Rectal smooth muscle tissue (tissue), 1 donor: ENCODE measurements at regions not wholly inside any gene's neighbourhood (a gene's known extent, or its start where the extent isn't known, plus 50 kb on each side); places are given as distances from the start of the nearest gene placed in this dataset.

ENCODE experiments used
- H3K27ac ChIP-seq: one replicate; pipeline ENCODE4 v1.7.0; 2013; ENCODE audit warnings: low read depth, low read length, inconsistent platforms
- H3K27me3 ChIP-seq: one replicate; pipeline ENCODE4 v1.7.0; 2013; ENCODE audit warnings: low read length; ENCODE audit not compliant: control insufficient read depth, insufficient read depth
- H3K36me3 ChIP-seq: one replicate; pipeline ENCODE4 v1.7.0; 2013; ENCODE audit warnings: low read length; ENCODE audit not compliant: control insufficient read depth, insufficient read depth
- H3K4me1 ChIP-seq: one replicate; pipeline ENCODE4 v1.7.0; 2013; ENCODE audit warnings: low read length; ENCODE audit not compliant: control insufficient read depth, insufficient read depth
- H3K4me3 ChIP-seq: one replicate; pipeline ENCODE4 v1.7.0; 2013; ENCODE audit warnings: low read length
- H3K9ac ChIP-seq: one replicate; pipeline ENCODE4 v1.7.0; 2013; ENCODE audit warnings: low read length

DNA sequence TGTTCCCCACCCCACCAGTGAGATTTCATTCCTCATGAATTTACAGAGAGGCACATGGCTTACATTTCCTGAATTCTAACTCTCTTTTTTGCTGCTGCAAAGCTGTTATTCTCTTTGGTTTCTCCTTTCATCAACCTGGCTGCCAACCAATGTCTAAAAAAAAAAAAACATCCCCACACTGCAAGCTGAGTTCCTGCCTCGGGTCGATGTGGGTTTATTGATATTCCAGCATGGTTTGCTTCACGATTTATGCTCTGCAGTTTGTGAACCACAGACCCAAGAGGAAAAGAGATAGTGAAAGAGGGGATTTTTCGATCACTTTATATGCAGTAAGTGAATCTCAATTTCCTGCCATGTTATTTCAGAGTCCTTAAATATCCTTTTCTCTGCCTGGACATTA, 363.6 kb downstream of the LPIN1 start:
- H3K36me3 ChIP-seq = no peaks in the 10 kb centered on the region
- no peak overlapping the region for H3K9ac ChIP-seq
- peaks cover 2% of the 10 kb centered on the region for H3K4me1 ChIP-seq
- H3K27me3 ChIP-seq = no peaks in the 10 kb centered on the region
- H3K27ac ChIP-seq = no peak overlapping the region
- H3K4me3 ChIP-seq = no peak overlapping the region

GRCh38 chr2:12110481-12110880, 364.0 kb downstream of the LPIN1 start:
- H3K4me3 ChIP-seq = no peak overlapping the region
- H3K36me3 ChIP-seq = no peaks in the 10 kb centered on the region
- H3K4me1 ChIP-seq = peaks cover 2% of the 10 kb centered on the region
- no peaks in the 10 kb centered on the region for H3K27me3 ChIP-seq
- no peak overlapping the region for H3K9ac ChIP-seq
- H3K27ac ChIP-seq = no peak overlapping the region

DNA sequence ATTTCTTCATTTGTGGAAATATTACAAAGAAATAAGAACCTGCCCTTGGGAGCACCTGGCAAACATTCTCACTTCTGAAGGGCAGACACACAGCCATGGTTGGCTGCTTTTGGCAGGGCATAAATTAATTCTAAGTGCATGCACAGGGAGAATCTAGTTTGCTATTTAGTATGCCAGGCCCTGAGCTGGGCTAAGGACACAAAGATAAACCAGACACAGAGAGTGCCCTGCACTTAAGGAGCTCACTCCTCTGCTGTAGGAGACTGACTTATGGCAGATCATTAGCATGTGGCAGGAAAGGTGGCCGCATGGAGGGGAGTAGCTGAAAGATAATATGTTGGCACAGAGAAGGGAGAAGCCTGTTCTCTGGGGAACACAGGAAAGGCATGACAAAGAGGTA, 367.0 kb downstream of the LPIN1 start:
- Histone ChIP-seq H3K9ac (no peak overlapping the region), H3K4me3 (no peak overlapping the region), H3K36me3 (no peaks in the 10 kb centered on the region), H3K4me1 (peaks cover under 1% of the 10 kb centered on the region), H3K27ac (no peak overlapping the region), H3K27me3 (no peaks in the 10 kb centered on the region)

DNA sequence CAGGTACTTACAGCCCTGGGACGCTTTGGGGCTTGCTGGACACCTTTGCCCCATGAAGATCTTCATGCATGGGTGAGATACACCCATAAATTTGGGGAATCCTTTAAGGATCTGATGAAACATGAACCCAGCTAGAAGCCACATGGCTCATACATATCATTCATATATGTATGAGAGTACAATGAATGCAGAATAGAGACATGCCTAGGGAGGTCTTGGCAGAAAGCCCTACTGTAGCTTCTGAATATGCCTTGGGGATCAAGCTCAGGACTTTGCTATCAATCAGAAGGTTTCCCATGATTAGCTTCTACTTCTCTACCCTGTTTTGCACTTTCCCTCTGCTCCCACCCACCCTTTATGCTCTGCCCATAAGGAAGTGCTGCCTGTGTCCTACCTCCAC, 368.4 kb downstream of the LPIN1 start:
- no peak overlapping the region for H3K4me3 ChIP-seq
- H3K4me1 ChIP-seq = no peaks in the 10 kb centered on the region
- no peaks in the 10 kb centered on the region for H3K36me3 ChIP-seq
- no peak overlapping the region for H3K9ac ChIP-seq
- no peak overlapping the region for H3K27ac ChIP-seq
- no peaks in the 10 kb centered on the region for H3K27me3 ChIP-seq

DNA sequence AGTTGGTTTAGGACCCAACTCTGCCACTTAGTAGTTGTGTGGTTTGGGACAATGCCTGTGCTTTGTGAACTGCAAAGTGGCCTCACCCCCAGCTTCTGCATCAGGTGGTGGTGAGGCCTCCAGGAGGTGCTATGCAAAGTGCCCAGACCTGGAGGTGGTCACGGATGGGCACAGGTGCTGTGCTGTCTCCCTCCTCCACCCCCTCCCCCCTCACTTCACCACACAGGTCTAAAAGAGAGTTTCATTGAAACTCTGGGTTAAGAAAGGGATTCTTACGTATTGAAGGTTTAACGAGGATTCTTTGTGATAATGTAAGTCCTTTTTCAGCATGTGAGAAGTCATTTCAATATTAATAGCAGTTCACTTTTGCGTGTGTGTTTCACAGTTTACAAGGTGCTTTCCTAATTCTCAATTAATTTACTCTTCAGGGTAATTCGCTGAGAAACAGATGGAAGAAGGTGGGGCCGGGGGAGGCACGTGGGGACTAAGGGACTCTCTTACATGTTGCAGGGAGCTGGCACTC, 369.9 kb downstream of the LPIN1 start:
- H3K27me3 ChIP-seq = no peaks in the 10 kb centered on the region
- no peaks in the 10 kb centered on the region for H3K4me1 ChIP-seq
- no peaks in the 10 kb centered on the region for H3K36me3 ChIP-seq
- H3K9ac ChIP-seq = no peak overlapping the region
- no peak overlapping the region for H3K27ac ChIP-seq
- H3K4me3 ChIP-seq = no peak overlapping the region

DNA sequence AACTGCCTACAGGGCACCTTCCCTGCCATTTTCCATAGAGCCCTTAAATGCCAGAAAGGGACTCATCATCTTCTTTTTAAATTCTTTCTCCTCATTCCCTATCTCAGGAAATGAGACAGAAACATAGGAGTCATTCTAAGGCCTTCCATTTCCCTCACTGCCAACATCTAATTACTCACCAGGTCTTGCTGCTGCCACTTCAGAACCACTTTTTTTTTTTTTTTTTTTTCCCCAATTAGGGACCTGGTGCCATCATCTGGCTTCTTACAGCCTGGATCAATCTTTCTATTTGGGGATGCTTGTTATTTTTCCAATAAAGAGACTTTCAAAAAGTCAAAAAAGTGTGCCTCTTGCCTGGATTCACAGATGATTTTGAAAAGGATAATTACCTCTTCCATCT, 373.4 kb downstream of the LPIN1 start:
- no peaks in the 10 kb centered on the region for H3K27me3 ChIP-seq
- H3K36me3 ChIP-seq = no peaks in the 10 kb centered on the region
- H3K4me1 ChIP-seq = no peaks in the 10 kb centered on the region
- H3K4me3 ChIP-seq = no peak overlapping the region
- no peak overlapping the region for H3K9ac ChIP-seq
- no peak overlapping the region for H3K27ac ChIP-seq

GRCh38 chr2:12120281-12121150, 374.1 kb downstream of the LPIN1 start:
- Histone ChIP-seq H3K9ac (no peak overlapping the region), H3K36me3 (no peaks in the 10 kb centered on the region), H3K4me1 (no peaks in the 10 kb centered on the region), H3K4me3 (no peak overlapping the region), H3K27me3 (no peaks in the 10 kb centered on the region), H3K27ac (no peak overlapping the region)

DNA sequence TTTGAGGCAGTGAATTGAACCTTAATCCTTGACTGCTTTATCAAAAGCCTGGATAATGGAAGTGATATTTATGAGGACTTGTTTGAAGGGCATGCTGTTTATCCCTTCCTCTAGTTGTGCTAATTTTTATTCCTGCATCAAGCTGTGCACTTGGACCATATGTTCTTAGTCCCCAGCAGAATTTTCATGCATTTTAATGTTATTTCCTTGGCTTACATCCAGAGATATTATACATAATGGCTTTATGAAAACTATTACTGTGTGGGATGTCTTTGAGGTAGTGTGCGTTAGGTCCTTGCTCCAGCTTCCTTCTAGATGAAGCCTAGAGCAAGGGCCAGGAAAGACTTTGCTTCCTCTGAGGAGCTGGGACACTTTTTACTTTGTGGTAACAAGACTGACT, 378.4 kb downstream of the LPIN1 start:
- no peak overlapping the region for H3K27ac ChIP-seq
- H3K36me3 ChIP-seq = no peaks in the 10 kb centered on the region
- no peak overlapping the region for H3K9ac ChIP-seq
- H3K27me3 ChIP-seq = no peaks in the 10 kb centered on the region
- H3K4me3 ChIP-seq = no peak overlapping the region
- H3K4me1 ChIP-seq = no peaks in the 10 kb centered on the region

DNA sequence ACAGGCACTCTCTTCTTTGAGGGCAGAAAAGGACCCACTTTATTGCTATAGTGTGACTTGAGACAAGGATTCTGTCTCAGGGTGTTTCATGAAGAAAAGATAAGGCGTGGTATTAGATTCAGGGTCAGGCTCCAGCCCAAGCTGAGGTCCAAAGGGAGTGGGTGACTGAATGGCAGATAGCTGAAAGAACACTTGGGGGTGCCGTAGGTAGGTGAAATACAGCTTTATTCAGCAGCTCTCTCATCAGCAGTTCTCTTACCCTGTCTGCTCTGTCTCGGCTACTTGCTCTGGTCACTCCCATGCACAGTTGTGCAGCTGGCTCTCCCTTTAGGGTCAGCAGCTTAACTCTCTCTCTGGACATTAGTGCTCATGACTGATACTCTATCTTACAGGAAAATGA, 379.9 kb downstream of the LPIN1 start:
- no peaks in the 10 kb centered on the region for H3K27me3 ChIP-seq
- H3K4me1 ChIP-seq = no peaks in the 10 kb centered on the region
- H3K27ac ChIP-seq = no peak overlapping the region
- H3K36me3 ChIP-seq = no peaks in the 10 kb centered on the region
- no peak overlapping the region for H3K9ac ChIP-seq
- H3K4me3 ChIP-seq = no peak overlapping the region

DNA sequence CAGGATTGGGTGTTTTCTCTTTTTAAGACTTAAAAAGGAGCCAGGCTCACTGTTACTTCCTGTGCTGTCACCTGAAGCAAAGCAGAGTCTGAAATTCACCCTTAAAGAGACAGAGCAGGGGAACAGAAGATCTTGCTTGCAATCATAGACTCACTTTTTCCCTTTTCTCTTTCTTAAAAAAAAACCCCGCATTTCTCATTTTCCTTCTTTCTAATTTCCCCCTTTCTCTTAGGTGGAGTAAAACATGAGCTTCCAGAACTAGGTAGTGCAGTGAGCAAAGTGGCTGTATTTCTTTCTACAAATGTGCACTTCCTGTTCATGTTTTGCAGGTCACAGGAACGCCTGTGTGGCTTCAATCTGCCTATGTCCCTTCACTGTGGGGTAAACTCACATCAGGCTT, 381.2 kb downstream of the LPIN1 start:
- Histone ChIP-seq H3K4me1 (no peaks in the 10 kb centered on the region), H3K9ac (no peak overlapping the region), H3K4me3 (no peak overlapping the region), H3K27me3 (no peaks in the 10 kb centered on the region), H3K27ac (no peak overlapping the region), H3K36me3 (no peaks in the 10 kb centered on the region)

GRCh38 chr2:12131975-12132374, 385.5 kb downstream of the LPIN1 start:
- Histone ChIP-seq H3K27me3 (no peaks in the 10 kb centered on the region), H3K4me1 (no peaks in the 10 kb centered on the region), H3K36me3 (no peaks in the 10 kb centered on the region), H3K9ac (no peak overlapping the region), H3K4me3 (no peak overlapping the region), H3K27ac (no peak overlapping the region)

DNA sequence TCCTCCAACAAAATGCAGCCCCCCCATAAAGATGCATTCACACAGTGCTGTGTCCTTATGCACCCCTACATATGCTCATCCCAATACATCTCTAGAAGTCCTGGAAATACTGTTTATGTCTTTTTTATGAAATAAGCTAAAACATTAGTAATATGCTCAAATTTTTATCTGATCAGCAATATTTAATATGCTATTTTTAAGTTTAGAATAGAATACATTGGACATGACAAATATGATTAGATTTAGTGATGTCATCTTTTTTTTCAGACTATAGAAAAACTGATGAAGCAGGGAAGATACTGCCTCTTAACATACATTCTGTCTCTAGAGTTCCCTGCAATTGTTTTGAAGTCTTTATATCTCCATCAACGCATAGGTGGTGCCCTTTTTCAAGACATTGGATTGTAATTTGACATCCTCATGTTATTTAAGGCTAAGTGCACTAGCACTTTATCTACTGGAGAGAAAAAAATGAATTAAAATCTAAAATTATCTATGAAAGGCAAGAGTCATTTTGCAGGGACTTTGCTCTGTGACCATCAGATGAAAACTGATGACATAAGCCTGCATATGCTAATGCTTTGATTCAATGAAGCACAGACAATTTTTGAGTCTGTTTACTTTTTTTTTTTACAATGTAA, 395.3 kb downstream of the LPIN1 start:
- Histone ChIP-seq H3K36me3 (no peaks in the 10 kb centered on the region), H3K4me1 (no peaks in the 10 kb centered on the region), H3K9ac (no peak overlapping the region), H3K27ac (no peak overlapping the region), H3K27me3 (no peaks in the 10 kb centered on the region), H3K4me3 (no peak overlapping the region)

- Histone ChIP-seq H3K4me1 (peaks cover 18% of the 10 kb centered on the region), H3K36me3 (no peaks in the 10 kb centered on the region), H3K9ac (no peak overlapping the region), H3K27ac (no peak overlapping the region), H3K27me3 (no peaks in the 10 kb centered on the region), H3K4me3 (no peak overlapping the region)
Observed at GRCh38 chr2:12151716-12152115, 405.3 kb downstream of the LPIN1 start.
